Sigmoid colon (tissue), 4 donors: ENCODE measurements at regions not wholly inside any gene's neighbourhood (a gene's known extent, or its start where the extent isn't known, plus 50 kb on each side); places are given as distances from the start of the nearest gene placed in this dataset.

Experiments
- POLR2AphosphoS5 ChIP-seq, 4 donors: sonication (generic); formaldehyde crosslinking; IDR thresholded peaks; one replicate each; pipeline ENCODE4 v1.6.1; 2017; ENCODE audit warnings: antibody characterized with exemption in 4 of 4
- TF ChIP-seq, protein P1 (sequence below), 4 experiments: fragments of 450-650 bp in 3 of 4; fragments of 200-600 bp in 1 of 4; IDR thresholded peaks; one replicate each; pipeline ENCODE4 v1.5.1; 2016 to 2019; ENCODE audit warnings: antibody characterized with exemption in 4 of 4, mild to moderate bottlenecking in 3 of 4, moderate library complexity in 2 of 4

DNA sequence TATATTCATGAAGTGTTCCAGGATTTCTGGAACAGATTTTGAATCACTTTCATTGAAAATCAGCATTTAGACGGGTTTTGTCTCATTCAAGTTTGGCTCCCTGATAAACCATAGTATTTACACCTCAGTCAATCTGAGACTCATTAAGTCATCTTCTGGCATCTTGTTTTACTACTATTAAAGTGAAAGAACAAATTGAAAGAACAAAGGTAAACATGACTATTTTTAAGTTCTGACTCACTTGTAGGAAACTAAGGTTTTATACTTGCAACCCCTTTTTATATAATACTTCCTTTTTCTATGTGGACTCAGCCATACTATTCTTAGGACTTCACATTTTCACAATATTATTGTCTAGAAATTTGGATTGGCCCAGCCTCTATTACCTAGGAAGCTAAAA is 854.4 kb downstream of the SQOR start:
- no peak for TF ChIP-seq POLR2AphosphoS5 (IDR thresholded peaks at IDR 0.05)
- TF ChIP-seq, protein P1, sequence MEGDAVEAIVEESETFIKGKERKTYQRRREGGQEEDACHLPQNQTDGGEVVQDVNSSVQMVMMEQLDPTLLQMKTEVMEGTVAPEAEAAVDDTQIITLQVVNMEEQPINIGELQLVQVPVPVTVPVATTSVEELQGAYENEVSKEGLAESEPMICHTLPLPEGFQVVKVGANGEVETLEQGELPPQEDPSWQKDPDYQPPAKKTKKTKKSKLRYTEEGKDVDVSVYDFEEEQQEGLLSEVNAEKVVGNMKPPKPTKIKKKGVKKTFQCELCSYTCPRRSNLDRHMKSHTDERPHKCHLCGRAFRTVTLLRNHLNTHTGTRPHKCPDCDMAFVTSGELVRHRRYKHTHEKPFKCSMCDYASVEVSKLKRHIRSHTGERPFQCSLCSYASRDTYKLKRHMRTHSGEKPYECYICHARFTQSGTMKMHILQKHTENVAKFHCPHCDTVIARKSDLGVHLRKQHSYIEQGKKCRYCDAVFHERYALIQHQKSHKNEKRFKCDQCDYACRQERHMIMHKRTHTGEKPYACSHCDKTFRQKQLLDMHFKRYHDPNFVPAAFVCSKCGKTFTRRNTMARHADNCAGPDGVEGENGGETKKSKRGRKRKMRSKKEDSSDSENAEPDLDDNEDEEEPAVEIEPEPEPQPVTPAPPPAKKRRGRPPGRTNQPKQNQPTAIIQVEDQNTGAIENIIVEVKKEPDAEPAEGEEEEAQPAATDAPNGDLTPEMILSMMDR (IDR thresholded peaks at IDR 0.05), result no peak
